GM23248 (cell line): ENCODE measurements at regions not wholly inside any gene's neighbourhood (a gene's known extent, or its start where the extent isn't known, plus 50 kb on each side); places are given as distances from the start of the nearest gene placed in this dataset.

Source experiments
- DNase-seq: peaks from one replicate; pipeline ENCODE4 v3.0.0-alpha.2; 2015
- H2AFZ ChIP-seq: fragments of 200-600 bp; sonication (generic); 2 replicates; pipeline ENCODE4 v1.6.1; 2016; ENCODE audit warnings: antibody characterized with exemption
- H3F3A ChIP-seq: fragments of 200-600 bp; sonication (generic); 2 replicates; pipeline ENCODE4 v1.6.1; 2016; ENCODE audit warnings: mild to moderate bottlenecking, antibody characterized with exemption, mixed run types; ENCODE audit not compliant: insufficient read depth
- H3K27ac ChIP-seq: fragments of 200-600 bp; sonication (generic); 2 replicates; pipeline ENCODE4 v1.5.1; 2016; ENCODE audit warnings: mild to moderate bottlenecking
- H3K27me3 ChIP-seq: fragments of 200-600 bp; sonication (generic); replicated peaks from 2 replicates; pipeline ENCODE4 v1.6.1; 2016; ENCODE audit warnings: mild to moderate bottlenecking; ENCODE audit not compliant: insufficient read depth
- H3K36me3 ChIP-seq: fragments of 200-600 bp; sonication (generic); 2 replicates; pipeline ENCODE4 v1.6.1; 2016; ENCODE audit warnings: low read depth, mild to moderate bottlenecking
- H3K4me1 ChIP-seq: fragments of 200-600 bp; sonication (generic); 2 replicates; pipeline ENCODE4 v1.6.1; 2016; ENCODE audit warnings: mild to moderate bottlenecking; ENCODE audit not compliant: insufficient read depth
- H3K4me2 ChIP-seq: fragments of 200-600 bp; sonication (generic); one replicate; pipeline ENCODE4 v1.6.1; 2016; ENCODE audit warnings: mild to moderate bottlenecking; ENCODE audit not compliant: unreplicated experiment
- H3K4me3 ChIP-seq: fragments of 200-600 bp; sonication (generic); 2 replicates; pipeline ENCODE4 v1.5.1; 2016; ENCODE audit warnings: mild to moderate bottlenecking
- H3K79me2 ChIP-seq: fragments of 200-600 bp; sonication (generic); 2 replicates; pipeline ENCODE4 v1.6.1; 2016; ENCODE audit warnings: mild to moderate bottlenecking; ENCODE audit not compliant: insufficient read depth
- H3K9ac ChIP-seq: fragments of 200-600 bp; sonication (generic); 2 replicates; pipeline ENCODE4 v1.6.1; 2016; ENCODE audit warnings: mild to moderate bottlenecking
- H3K9me2 ChIP-seq: fragments of 200-600 bp; sonication (generic); 2 replicates; pipeline ENCODE4 v1.6.1; 2016; ENCODE audit warnings: mixed run types, mild to moderate bottlenecking, moderate library complexity; ENCODE audit not compliant: insufficient read depth
- H3K9me3 ChIP-seq: fragments of 200-600 bp; sonication (generic); one replicate; pipeline ENCODE4 v1.6.1; 2017; ENCODE audit warnings: low read depth
- H4K20me1 ChIP-seq: fragments of 200-600 bp; sonication (generic); 2 replicates; pipeline ENCODE4 v1.6.0; 2016; ENCODE audit not compliant: insufficient read depth
- EZH2 ChIP-seq: fragments of 200-600 bp; sonication (generic); IDR thresholded peaks from 2 replicates; pipeline ENCODE4 v1.6.1; 2018; ENCODE audit warnings: antibody characterized with exemption, mild to moderate bottlenecking; ENCODE audit not compliant: insufficient read depth, poor library complexity, severe bottlenecking
- EZH2phosphoT487 ChIP-seq: fragments of 200-600 bp; sonication (generic); IDR thresholded peaks from 2 replicates; pipeline ENCODE4 v1.6.1; 2018; ENCODE audit warnings: antibody characterized with exemption, moderate library complexity, mild to moderate bottlenecking, low read depth; ENCODE audit not compliant: insufficient read depth
- WGBS, 2 experiments: methylation state at CpG; one replicate each; pipeline ENCODE4 v1.1.6; 2015 to 2017; ENCODE audit warnings: low lambda C conversion rate in 2 of 2, low coverage in 1 of 2; ENCODE audit errors: missing lambda C conversion rate in 2 of 2; 5-methylcytosine and 5-hydroxymethylcytosine counted together
- in situ Hi-C: fragments of 300-500 bp; cut with MboI; formaldehyde crosslinking; loops from 2 replicates; pipeline ENCODE4 v1.15.0; 2020

DNA sequence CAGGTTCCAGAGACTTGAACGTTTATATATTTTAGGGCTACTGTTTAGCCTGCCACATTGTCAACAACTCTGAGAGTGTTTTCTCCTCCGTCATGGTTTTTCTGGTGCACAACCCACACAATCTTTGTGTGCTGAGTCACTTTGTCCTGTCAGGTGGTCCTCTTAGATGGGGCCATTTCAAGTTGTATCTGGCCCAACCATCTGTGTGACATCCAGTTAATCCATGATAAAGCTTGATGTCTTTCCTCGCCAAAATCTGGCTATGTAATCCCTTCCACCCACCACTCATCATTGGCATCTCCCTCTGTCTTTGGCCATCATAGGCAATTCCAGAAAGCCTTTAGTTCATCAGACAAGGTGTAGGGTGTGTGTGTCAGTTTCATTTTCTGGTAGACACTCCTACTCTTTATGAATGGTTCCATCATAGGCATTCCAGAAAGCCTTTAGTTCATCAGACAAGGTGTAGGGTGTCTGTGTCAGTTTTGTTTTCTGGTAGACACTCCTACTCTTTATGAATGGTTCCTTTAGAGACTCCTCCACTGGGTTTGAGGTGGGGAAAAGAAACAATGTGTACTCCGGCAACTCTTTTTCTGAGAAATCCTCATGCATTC is 282.0 kb upstream of the ACTBL2 start:
- Histone ChIP-seq H3K9ac (no peak overlapping the region), H2AFZ (no peak overlapping the region), H3K9me2 (no peaks in the 10 kb centered on the region), H3F3A (no peaks in the 10 kb centered on the region), H3K4me2 (no peak overlapping the region), H3K4me1 (no peaks in the 10 kb centered on the region), H3K79me2 (no peaks in the 10 kb centered on the region), H3K4me3 (no peak overlapping the region), H3K27ac (no peak overlapping the region), H3K36me3 (no peaks in the 10 kb centered on the region), H3K27me3 (no peaks in the 10 kb centered on the region), H3K9me3 (no peaks in the 10 kb centered on the region), H4K20me1 (no peaks in the 10 kb centered on the region)
- TF ChIP-seq EZH2: no peak
- no peak for TF ChIP-seq EZH2phosphoT487
- WGBS, 2 experiments: 76 to 79% methylated on average over 4 of the region's 4 CpGs
- DNase-seq: no peak
- in situ Hi-C loops: no loop called here

- Histone ChIP-seq H3K4me3 (no peak overlapping the region), H4K20me1 (no peaks in the 10 kb centered on the region), H2AFZ (no peak overlapping the region), H3F3A (no peaks in the 10 kb centered on the region), H3K36me3 (no peaks in the 10 kb centered on the region), H3K9me3 (no peaks in the 10 kb centered on the region), H3K79me2 (no peaks in the 10 kb centered on the region), H3K27me3 (no peaks in the 10 kb centered on the region), H3K9me2 (no peaks in the 10 kb centered on the region), H3K4me2 (no peak overlapping the region), H3K9ac (no peak overlapping the region), H3K4me1 (no peaks in the 10 kb centered on the region), H3K27ac (no peak overlapping the region)
- TF ChIP-seq EZH2: no peak
- no peak for TF ChIP-seq EZH2phosphoT487
- in situ Hi-C loops: no loop called here
- WGBS, 2 experiments: 80 to 85% methylated on average over 11 of the region's 11 CpGs
- no peak for DNase-seq
Observed at GRCh38 chr5:57761513-57761912, 278.9 kb upstream of the ACTBL2 start.

GRCh38 chr5:57754616-57755015 is 272.0 kb upstream of the ACTBL2 start:
- in situ Hi-C loops: no loop called here
- H3K9me2 ChIP-seq: no peaks in the 10 kb centered on the region
- peak; percentile 22 for DNase-seq

DNA sequence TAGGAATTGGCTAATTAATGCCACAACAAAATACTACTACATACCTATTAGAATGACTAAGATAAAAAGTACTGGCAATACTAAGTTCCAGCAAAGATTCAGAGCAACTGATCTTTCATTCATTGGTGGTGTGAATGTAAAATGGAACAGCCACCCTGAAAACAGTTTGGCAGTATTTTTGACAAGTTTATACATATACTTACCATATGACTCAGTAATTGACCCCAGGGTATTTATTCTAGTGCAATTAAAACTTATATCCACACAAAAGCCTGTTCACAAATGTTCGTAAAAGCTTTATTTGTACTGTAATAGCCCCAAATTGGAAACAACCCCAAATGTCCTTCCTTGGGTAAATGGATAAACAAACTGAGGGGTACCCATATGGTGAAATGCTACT is 270.8 kb upstream of the ACTBL2 start:
- H3K9me3 ChIP-seq: no peaks in the 10 kb centered on the region
- in situ Hi-C loops: no loop called here

More at GRCh38 chr5:57754616-57755015, 272.0 kb upstream of the ACTBL2 start:
- H3K36me3 ChIP-seq: no peaks in the 10 kb centered on the region
- no peak overlapping the region for H3K27ac ChIP-seq
- H3K79me2 ChIP-seq: no peaks in the 10 kb centered on the region
- no peak overlapping the region for H3K4me3 ChIP-seq
- TF ChIP-seq EZH2 (no peak), EZH2phosphoT487 (no peak)
- H3K27me3 ChIP-seq: no peaks in the 10 kb centered on the region
- no peak overlapping the region for H3K4me2 ChIP-seq
- H3K9me3 ChIP-seq: no peaks in the 10 kb centered on the region
- no peak overlapping the region for H3K9ac ChIP-seq
- no peak overlapping the region for H2AFZ ChIP-seq
- H4K20me1 ChIP-seq: no peaks in the 10 kb centered on the region
- H3F3A ChIP-seq: peaks cover 5% of the 10 kb centered on the region; the same call in 1 of the 2 replicates
- peaks cover 2% of the 10 kb centered on the region for H3K4me1 ChIP-seq

GRCh38 chr5:57751710-57752109 is 269.1 kb upstream of the ACTBL2 start:
- no peak overlapping the region for H3K4me2 ChIP-seq
- no peaks in the 10 kb centered on the region for H3K79me2 ChIP-seq
- in situ Hi-C loops: no loop called here
- H3K27me3 ChIP-seq: no peaks in the 10 kb centered on the region
- H3K9me3 ChIP-seq: no peaks in the 10 kb centered on the region
- peaks cover 7% of the 10 kb centered on the region for H3K4me1 ChIP-seq
- no peak overlapping the region for H2AFZ ChIP-seq
- H3K9ac ChIP-seq: no peak overlapping the region
- TF ChIP-seq EZH2phosphoT487: no peak
- TF ChIP-seq EZH2: no peak
- 8 to 9% methylated on average over 2 of the region's 2 CpGs for WGBS, 2 experiments
- no peaks in the 10 kb centered on the region for H3K9me2 ChIP-seq
- no peak for DNase-seq
- peaks cover 5% of the 10 kb centered on the region; the same call in 1 of the 2 replicates for H3F3A ChIP-seq
- no peaks in the 10 kb centered on the region for H3K36me3 ChIP-seq
- no peak overlapping the region for H3K4me3 ChIP-seq
- no peaks in the 10 kb centered on the region for H4K20me1 ChIP-seq
- no peak overlapping the region for H3K27ac ChIP-seq

More for the DNA sequence above, 270.8 kb upstream of the ACTBL2 start:
- no peak for TF ChIP-seq EZH2phosphoT487
- H3K9ac ChIP-seq: no peak overlapping the region
- DNase-seq: no peak
- 71 to 79% methylated on average over 1 of the region's 1 CpG for WGBS, 2 experiments
- H4K20me1 ChIP-seq: no peaks in the 10 kb centered on the region
- no peak overlapping the region for H3K4me2 ChIP-seq
- H3K27me3 ChIP-seq: no peaks in the 10 kb centered on the region
- H3K79me2 ChIP-seq: no peaks in the 10 kb centered on the region
- H3F3A ChIP-seq: peaks cover 5% of the 10 kb centered on the region; the same call in 1 of the 2 replicates
- H3K36me3 ChIP-seq: no peaks in the 10 kb centered on the region
- no peaks in the 10 kb centered on the region for H3K9me2 ChIP-seq
- peaks cover 7% of the 10 kb centered on the region for H3K4me1 ChIP-seq
- H2AFZ ChIP-seq: no peak overlapping the region
- H3K4me3 ChIP-seq: no peak overlapping the region
- H3K27ac ChIP-seq: no peak overlapping the region
